ENCODE measurements at regions not wholly inside any gene's neighbourhood (a gene's known extent, or its start where the extent isn't known, plus 50 kb on each side); places are given as distances from the start of the nearest gene placed in this dataset.
"Not testable (repeated sequence)": the region's sequence is repeated elsewhere in the genome, so short reads cannot be mapped to it uniquely, and the experiment has no call there.

DNA sequence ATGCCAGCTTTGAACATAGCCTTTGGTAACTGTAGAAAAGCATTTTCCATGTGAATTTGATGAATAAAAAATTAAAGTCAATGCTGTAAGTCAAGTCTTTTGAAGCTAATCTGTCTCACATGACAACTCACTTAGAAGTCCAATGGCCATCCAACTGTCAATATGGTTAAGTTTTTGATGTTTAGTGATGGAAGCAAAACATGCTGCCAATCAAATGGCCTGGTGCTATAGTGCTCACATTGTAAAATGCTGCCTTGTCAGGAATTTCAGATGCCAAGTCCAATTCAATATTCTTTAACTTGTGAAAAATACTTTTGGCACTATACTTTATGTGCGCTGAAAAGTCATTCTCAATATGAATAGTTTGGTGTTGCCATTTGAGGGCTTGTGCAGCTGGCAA, 1361.8 kb upstream of the ALCAM start:
- Histone ChIP-seq H3K4me1 (ENCODE audit: control insufficient read depth, insufficient read depth, low read length) (no peaks in the 10 kb centered on the region), H3K27me3 (ENCODE audit: control insufficient read depth, insufficient read depth) (no peaks in the 10 kb centered on the region), H3K4me3 (ENCODE audit: low read length) (no peak overlapping the region), H3K27ac (ENCODE audit: low read length) (no peak overlapping the region), H3K9me3 (ENCODE audit: control insufficient read depth, low read length) (no peaks in the 10 kb centered on the region)
- DNase-seq = no peak
- ATAC-seq = no peak
- WGBS = 93% methylated on average over 1 of the region's 1 CpG
- intact Hi-C loops (cut with DNase I) = no loop called here

GRCh38 chr3:104005815-104006214, 1360.9 kb upstream of the ALCAM start:
- WGBS = 73% methylated on average over 1 of the region's 1 CpG
- no peaks in the 10 kb centered on the region for H3K9me3 ChIP-seq (ENCODE audit: control insufficient read depth, low read length)
- no peak overlapping the region for H3K27ac ChIP-seq (ENCODE audit: low read length)
- DNase-seq (no peak), ATAC-seq (no peak)
- no peaks in the 10 kb centered on the region for H3K27me3 ChIP-seq (ENCODE audit: control insufficient read depth, insufficient read depth)
- no peaks in the 10 kb centered on the region for H3K4me1 ChIP-seq (ENCODE audit: control insufficient read depth, insufficient read depth, low read length)
- intact Hi-C loops (cut with DNase I) = no loop called here
- H3K4me3 ChIP-seq (ENCODE audit: low read length) = no peak overlapping the region

GRCh38 chr3:104018541-104018940, 1348.2 kb upstream of the ALCAM start:
- DNase-seq = no peak
- no peak for ATAC-seq
- H3K27ac ChIP-seq (ENCODE audit: low read length) = no peak overlapping the region
- H3K4me3 ChIP-seq (ENCODE audit: low read length) = no peak overlapping the region
- H3K9me3 ChIP-seq (ENCODE audit: control insufficient read depth, low read length) = no peaks in the 10 kb centered on the region
- intact Hi-C loops (cut with DNase I) = no loop called here
- H3K27me3 ChIP-seq (ENCODE audit: control insufficient read depth, insufficient read depth) = no peaks in the 10 kb centered on the region
- H3K4me1 ChIP-seq (ENCODE audit: control insufficient read depth, insufficient read depth, low read length) = no peaks in the 10 kb centered on the region

DNA sequence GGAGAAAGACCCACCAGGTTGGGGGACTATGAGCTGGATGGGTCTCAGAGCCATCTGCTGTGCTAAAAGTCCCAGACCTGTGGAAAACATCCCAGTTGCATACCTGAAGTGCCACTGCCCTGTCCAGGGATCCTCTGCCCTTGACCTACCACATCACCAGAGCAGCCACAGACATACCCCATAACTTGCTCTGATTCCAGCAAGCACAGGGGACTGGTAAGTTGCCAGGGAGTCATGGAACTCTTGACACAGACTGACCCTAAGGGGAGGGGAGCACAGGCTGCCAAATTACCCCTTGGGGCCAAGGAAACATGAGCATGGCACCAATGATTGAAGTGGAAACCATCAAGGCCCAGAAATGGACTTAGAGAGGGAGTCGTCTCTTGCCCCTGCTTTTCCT, 1335.1 kb upstream of the ALCAM start:
- no peaks in the 10 kb centered on the region for H3K9me3 ChIP-seq (ENCODE audit: control insufficient read depth, low read length)
- H3K4me1 ChIP-seq (ENCODE audit: control insufficient read depth, insufficient read depth, low read length) = no peaks in the 10 kb centered on the region
- ATAC-seq = no peak
- no peak overlapping the region for H3K27ac ChIP-seq (ENCODE audit: low read length)
- no peaks in the 10 kb centered on the region for H3K27me3 ChIP-seq (ENCODE audit: control insufficient read depth, insufficient read depth)
- H3K4me3 ChIP-seq (ENCODE audit: low read length) = no peak overlapping the region
- WGBS = 81% methylated on average over 1 of the region's 1 CpG
- DNase-seq = no peak
- intact Hi-C loops (cut with DNase I) = no loop called here

DNA sequence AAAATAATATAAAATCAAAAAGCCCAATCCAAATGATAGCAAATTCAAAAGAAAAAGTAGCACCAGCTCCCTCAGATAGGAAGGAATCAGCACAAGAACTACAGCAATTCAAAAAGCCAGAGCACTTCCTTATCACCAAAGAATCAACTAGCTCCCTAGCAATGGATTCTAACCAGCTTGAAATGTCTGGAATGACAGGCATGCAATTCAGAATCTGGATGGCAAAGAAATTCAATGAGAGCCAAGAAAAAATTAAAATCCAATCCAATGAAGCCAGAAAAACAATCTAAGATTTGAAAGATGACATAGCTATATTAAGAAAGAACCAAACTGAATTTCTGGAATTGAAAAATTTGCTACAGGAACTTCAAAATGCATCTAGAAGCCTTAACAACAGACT, 1334.4 kb upstream of the ALCAM start:
- ATAC-seq (no peak), DNase-seq (no peak)
- Histone ChIP-seq H3K9me3 (ENCODE audit: control insufficient read depth, low read length) (no peaks in the 10 kb centered on the region), H3K27ac (ENCODE audit: low read length) (no peak overlapping the region), H3K27me3 (ENCODE audit: control insufficient read depth, insufficient read depth) (no peaks in the 10 kb centered on the region), H3K4me1 (ENCODE audit: control insufficient read depth, insufficient read depth, low read length) (no peaks in the 10 kb centered on the region), H3K4me3 (ENCODE audit: low read length) (no peak overlapping the region)
- intact Hi-C loops (cut with DNase I) = no loop called here

- no peaks in the 10 kb centered on the region for H3K27me3 ChIP-seq (ENCODE audit: control insufficient read depth, insufficient read depth)
- no peak overlapping the region for H3K4me3 ChIP-seq (ENCODE audit: low read length)
- H3K27ac ChIP-seq (ENCODE audit: low read length) = no peak overlapping the region
- DNase-seq (no peak), ATAC-seq (no peak)
- no peaks in the 10 kb centered on the region for H3K4me1 ChIP-seq (ENCODE audit: control insufficient read depth, insufficient read depth, low read length)
- H3K9me3 ChIP-seq (ENCODE audit: control insufficient read depth, low read length) = no peaks in the 10 kb centered on the region
- intact Hi-C loops (cut with DNase I) = no loop called here
These were observed 1325.8 kb upstream of the ALCAM start for GRCh38 chr3:104040896-104041295.

- DNase-seq; H3K27me3 ChIP-seq (ENCODE audit: control insufficient read depth, insufficient read depth); H3K27ac ChIP-seq (ENCODE audit: low read length); intact Hi-C loops (cut with DNase I); H3K4me1 ChIP-seq (ENCODE audit: control insufficient read depth, insufficient read depth, low read length); H3K9me3 ChIP-seq (ENCODE audit: control insufficient read depth, low read length); ATAC-seq; H3K4me3 ChIP-seq (ENCODE audit: low read length): not testable (repeated sequence)
- 84% methylated on average over 5 of the region's 5 CpGs for WGBS
These were observed 1323.6 kb upstream of the ALCAM start for GRCh38 chr3:104043001-104043543.

- Histone ChIP-seq H3K9me3 (ENCODE audit: control insufficient read depth, low read length) (no peaks in the 10 kb centered on the region), H3K27ac (ENCODE audit: low read length) (no peak overlapping the region), H3K4me1 (ENCODE audit: control insufficient read depth, insufficient read depth, low read length) (no peaks in the 10 kb centered on the region), H3K4me3 (ENCODE audit: low read length) (no peak overlapping the region), H3K27me3 (ENCODE audit: control insufficient read depth, insufficient read depth) (no peaks in the 10 kb centered on the region)
- 65% methylated on average over 1 of the region's 1 CpG for WGBS
- intact Hi-C loops (cut with DNase I) = no loop called here
- DNase-seq = no peak
- no peak for ATAC-seq
These were observed 1322.7 kb upstream of the ALCAM start for GRCh38 chr3:104044002-104044401.

GRCh38 chr3:104066658-104067057, 1300.1 kb upstream of the ALCAM start:
- ATAC-seq (no peak), DNase-seq (no peak)
- H3K4me1 ChIP-seq (ENCODE audit: control insufficient read depth, insufficient read depth, low read length) = no peaks in the 10 kb centered on the region
- no peak overlapping the region for H3K27ac ChIP-seq (ENCODE audit: low read length)
- H3K27me3 ChIP-seq (ENCODE audit: control insufficient read depth, insufficient read depth) = no peaks in the 10 kb centered on the region
- WGBS = 47% methylated on average over 2 of the region's 2 CpGs
- no peaks in the 10 kb centered on the region for H3K9me3 ChIP-seq (ENCODE audit: control insufficient read depth, low read length)
- intact Hi-C loops (cut with DNase I) = no loop called here
- no peak overlapping the region for H3K4me3 ChIP-seq (ENCODE audit: low read length)

DNA sequence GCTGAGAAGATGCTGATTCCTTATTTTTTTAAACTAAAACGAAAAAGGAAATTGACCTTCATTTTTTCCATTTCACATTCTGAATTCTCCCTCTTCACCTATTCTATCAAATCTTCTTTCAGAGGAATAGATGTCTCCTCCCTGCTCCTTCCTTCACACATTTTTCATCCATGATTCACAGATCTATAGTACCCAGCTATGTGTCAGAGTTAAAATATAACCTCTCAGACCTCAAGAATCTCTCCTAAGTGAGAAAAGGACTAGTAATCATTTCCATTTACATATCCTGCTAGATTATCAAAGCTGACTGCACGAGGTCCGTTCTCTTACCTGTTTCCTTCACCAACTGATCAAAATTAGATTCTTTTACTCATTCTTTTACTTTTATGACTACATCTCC, 1297.6 kb upstream of the ALCAM start:
- WGBS = 62% methylated on average over 3 of the region's 3 CpGs
- no peaks in the 10 kb centered on the region for H3K9me3 ChIP-seq (ENCODE audit: control insufficient read depth, low read length)
- H3K4me1 ChIP-seq (ENCODE audit: control insufficient read depth, insufficient read depth, low read length) = no peaks in the 10 kb centered on the region
- no peak overlapping the region for H3K27ac ChIP-seq (ENCODE audit: low read length)
- intact Hi-C loops (cut with DNase I) = no loop called here
- no peaks in the 10 kb centered on the region for H3K27me3 ChIP-seq (ENCODE audit: control insufficient read depth, insufficient read depth)
- H3K4me3 ChIP-seq (ENCODE audit: low read length) = no peak overlapping the region
- ATAC-seq (no peak), DNase-seq (no peak)

GRCh38 chr3:104070906-104071305, 1295.8 kb upstream of the ALCAM start:
- WGBS = 53% methylated on average over 1 of the region's 1 CpG
- Histone ChIP-seq H3K9me3 (ENCODE audit: control insufficient read depth, low read length) (no peaks in the 10 kb centered on the region), H3K4me1 (ENCODE audit: control insufficient read depth, insufficient read depth, low read length) (no peaks in the 10 kb centered on the region), H3K27me3 (ENCODE audit: control insufficient read depth, insufficient read depth) (no peaks in the 10 kb centered on the region), H3K4me3 (ENCODE audit: low read length) (no peak overlapping the region), H3K27ac (ENCODE audit: low read length) (no peak overlapping the region)
- no peak for ATAC-seq
- DNase-seq = no peak
- intact Hi-C loops (cut with DNase I) = no loop called here

DNA sequence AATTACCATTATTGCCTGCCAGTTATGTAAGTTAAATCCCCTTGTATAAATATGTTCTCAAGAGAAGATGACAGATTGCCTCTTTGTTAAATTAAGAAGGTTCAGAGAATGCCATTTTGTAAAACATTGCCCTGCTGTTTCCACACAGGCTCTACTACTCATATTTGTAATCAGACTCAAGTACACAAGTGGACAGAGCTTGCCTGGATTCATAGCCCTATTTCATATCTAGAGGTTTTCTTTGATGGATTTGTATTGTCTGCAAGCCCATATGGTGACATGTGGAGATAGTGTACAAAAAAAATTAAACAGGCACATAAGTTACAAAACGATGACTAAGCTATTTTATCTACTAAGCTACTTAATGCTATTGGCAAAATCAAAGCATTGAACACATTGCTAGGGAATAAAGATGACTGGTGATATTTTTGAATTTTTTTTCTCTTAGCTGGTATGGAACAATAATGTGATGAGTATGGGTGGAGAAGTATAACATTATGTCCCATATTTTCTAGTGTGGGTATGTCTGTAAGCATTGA, 1286.6 kb upstream of the ALCAM start:
- H3K9me3 ChIP-seq (ENCODE audit: control insufficient read depth, low read length) = no peaks in the 10 kb centered on the region
- ATAC-seq (no peak), DNase-seq (no peak)
- WGBS = 36% methylated on average over 1 of the region's 1 CpG
- intact Hi-C loops (cut with DNase I) = no loop called here
- H3K4me3 ChIP-seq (ENCODE audit: low read length) = no peak overlapping the region
- no peaks in the 10 kb centered on the region for H3K27me3 ChIP-seq (ENCODE audit: control insufficient read depth, insufficient read depth)
- H3K27ac ChIP-seq (ENCODE audit: low read length) = no peak overlapping the region
- H3K4me1 ChIP-seq (ENCODE audit: control insufficient read depth, insufficient read depth, low read length) = no peaks in the 10 kb centered on the region
